GM12878 (cell line): ENCODE measurements at regions not wholly inside any gene's neighbourhood (a gene's known extent, or its start where the extent isn't known, plus 50 kb on each side); places are given as distances from the start of the nearest gene placed in this dataset.

Source experiments
- ATAC-seq: fragments of 200-7000 bp; cut with Tn5 transposase; 3 replicates; pipeline ENCODE4 v1.9.1; 2020; ENCODE audit warnings: mild to moderate bottlenecking, moderate library complexity
- BruUV-seq: library from RNA; stranded (reverse); fragments of 400-500 nt; replicated peaks from 2 replicates; lab custom pipeline; 2021; lab: Mats Ljungman, UMichigan
- CTCF ChIA-PET: fragments of 300-600 bp; sonication (Branson Sonifier 250); formaldehyde crosslinking; extraction: SDS; loops from one replicate; lab custom pipeline; 2021; ENCODE audit warnings: inconsistent platforms; lab: Yijun Ruan, JAX
- POLR2A ChIA-PET: fragments of 350-600 bp; formaldehyde crosslinking; extraction: SDS; loops from one replicate; lab custom pipeline; 2021; ENCODE audit warnings: inconsistent platforms; lab: Charles Lee
- RAD21 ChIA-PET: fragments of 300-600 bp; sonication (Branson Sonifier 250); formaldehyde crosslinking; loops from one replicate; lab custom pipeline; 2023; ENCODE audit warnings: antibody characterized with exemption; ENCODE audit not compliant: unreplicated experiment; lab: Charles Lee
- SMC1A ChIA-PET: fragments of 300-600 bp; sonication (Branson Sonifier 250); formaldehyde crosslinking; loops from one replicate; lab custom pipeline; 2023; ENCODE audit not compliant: unreplicated experiment, uncharacterized antibody; lab: Charles Lee
- DNase-seq: peaks from one replicate; pipeline ENCODE4 v3.0.0-alpha.2; 2011; ENCODE audit warnings: low read depth, low spot score
- FAIRE-seq: peaks from 3 replicates; lab custom pipeline; 2011; peaks lifted over from hg19 to GRCh38; lab: Jason Lieb, UNC
- H2AFZ ChIP-seq: 2 replicates; pipeline ENCODE4 v1.6.0; 2011; ENCODE audit warnings: low read depth, low read length, control low read depth; ENCODE audit not compliant: control insufficient read depth
- H3K27ac ChIP-seq: 2 replicates; pipeline ENCODE4 v1.5.1; 2011; ENCODE audit warnings: control low read depth; ENCODE audit not compliant: control insufficient read depth, insufficient read depth
- H3K27me3 ChIP-seq, 2 experiments: replicated peaks in 1 of 2; 2 replicates each; pipeline versions ENCODE4 v1.6.0 to v1.6.1; 2011; ENCODE audit warnings: low read length in 1 of 2; ENCODE audit not compliant: control insufficient read depth in 2 of 2, insufficient read depth in 2 of 2
- H3K36me3 ChIP-seq, 2 experiments: 2 replicates each; pipeline ENCODE4 v1.5.1; 2011; ENCODE audit warnings: low read length in 1 of 2; ENCODE audit not compliant: control insufficient read depth in 2 of 2, insufficient read depth in 2 of 2
- H3K4me1 ChIP-seq: 2 replicates; pipeline ENCODE4 v1.6.1; 2011; ENCODE audit warnings: mild to moderate bottlenecking, low read length, moderate library complexity, mixed read lengths; ENCODE audit not compliant: control insufficient read depth, insufficient read depth
- H3K4me2 ChIP-seq: 2 replicates; pipeline ENCODE4 v1.6.0; 2011; ENCODE audit warnings: control low read depth; ENCODE audit not compliant: control insufficient read depth, insufficient read depth
- H3K4me3 ChIP-seq: fragments of 200-600 bp; sonication (generic); 2 replicates; pipeline ENCODE4 v1.5.1; 2016
- H3K79me2 ChIP-seq: 2 replicates; pipeline ENCODE4 v1.6.0; 2011; ENCODE audit warnings: low read length; ENCODE audit not compliant: control insufficient read depth, insufficient read depth
- H3K9ac ChIP-seq: 2 replicates; pipeline ENCODE4 v1.8.0; 2011; ENCODE audit warnings: low read length, control low read depth, mixed read lengths; ENCODE audit not compliant: control insufficient read depth, insufficient read depth
- H3K9me3 ChIP-seq: replicated peaks from 3 replicates; pipeline ENCODE4 v1.5.1; 2011; ENCODE audit warnings: mild to moderate bottlenecking, low read length; ENCODE audit not compliant: control insufficient read depth, insufficient read depth
- H4K20me1 ChIP-seq: 2 replicates; pipeline ENCODE4 v1.6.0; 2011; ENCODE audit not compliant: control insufficient read depth, insufficient read depth
- BCL11A ChIP-seq: IDR thresholded peaks from 2 replicates; pipeline ENCODE4 v1.6.1; 2011; ENCODE audit warnings: low read depth, low read length
- FOXK2 ChIP-seq: fragments of 450-650 bp; IDR thresholded peaks from 2 replicates; pipeline ENCODE4 v1.6.1; 2017; ENCODE audit warnings: mild to moderate bottlenecking, moderate library complexity
- PBX3 ChIP-seq: IDR thresholded peaks from 2 replicates; pipeline ENCODE4 v1.6.1; 2011; ENCODE audit warnings: mild to moderate bottlenecking, low read depth, low read length, moderate library complexity; ENCODE audit not compliant: insufficient replicate concordance
- PKNOX1 ChIP-seq: fragments of 450-650 bp; IDR thresholded peaks from 2 replicates; pipeline ENCODE4 v1.6.1; 2016; ENCODE audit warnings: mild to moderate bottlenecking
- PRDM15 ChIP-seq: fragments of 450-650 bp; formaldehyde crosslinking; IDR thresholded peaks from 2 replicates; pipeline ENCODE4 v1.4.0; 2020; ENCODE audit warnings: mild to moderate bottlenecking, moderate library complexity
- RB1 ChIP-seq: fragments of 450-650 bp; formaldehyde crosslinking; IDR thresholded peaks from 2 replicates; pipeline ENCODE4 v1.6.1; 2017; ENCODE audit warnings: mild to moderate bottlenecking, borderline replicate concordance
- RBBP5 ChIP-seq: fragments of 200-600 bp; sonication (generic); conservative IDR thresholded peaks from 2 replicates; pipeline ENCODE4 v1.6.1; 2016
- RFX5 ChIP-seq: IDR thresholded peaks from 2 replicates; pipeline ENCODE4 v1.6.1; 2011; ENCODE audit warnings: low read depth, low read length, improper control_type of control experiment
- SP1 ChIP-seq: IDR thresholded peaks from one replicate; pipeline ENCODE4 v1.6.1; 2011; ENCODE audit warnings: low read depth, low read length
- SPI1 ChIP-seq: IDR thresholded peaks from 2 replicates; pipeline ENCODE4 v1.6.1; 2011; ENCODE audit warnings: low read depth, mild to moderate bottlenecking, low read length, moderate library complexity, borderline replicate concordance; ENCODE audit not compliant: insufficient read depth
- STAT1 ChIP-seq: fragments of 450-650 bp; conservative IDR thresholded peaks from 2 replicates; pipeline ENCODE4 v1.6.1; 2014; ENCODE audit warnings: antibody characterized with exemption, mild to moderate bottlenecking
- ZNF384 ChIP-seq: IDR thresholded peaks from 2 replicates; pipeline ENCODE4 v1.6.1; 2012; ENCODE audit warnings: low read depth, mild to moderate bottlenecking, low read length, improper control_type of control experiment, borderline replicate concordance
- ZZZ3 ChIP-seq: IDR thresholded peaks from 2 replicates; pipeline ENCODE4 v1.6.1; 2011; ENCODE audit warnings: low read depth; ENCODE audit not compliant: control insufficient read depth, insufficient read length
- in situ Hi-C: fragments of 300-500 bp; cut with MboI; formaldehyde crosslinking; loops from 9 replicates; pipeline ENCODE4 v1.14.3; 2018; ENCODE audit warnings: mixed read lengths
- intact Hi-C: fragments of 100-400 bp; cut with micrococcal nuclease; formaldehyde crosslinking; loops from one replicate; pipeline ENCODE4 v1.14.2; 2022; ENCODE audit not compliant: unreplicated experiment

- TF ChIP-seq PRDM15 (CRISPR knock-in tag), result no peak
- no peak for TF ChIP-seq SP1
- TF ChIP-seq RFX5, result no peak
- no peak for TF ChIP-seq BCL11A
These were observed 201.1 kb upstream of the CHD1 start (continued) for GRCh38 chr5:99129768-99130501.

- ChIA-PET SMC1A (interaction anchor here (0.6 to 1.9 kb wide), 3 partner anchors 15 to 1127 kb away, joined by 3 to 7 read pairs (median 3); no protein-coding TSS in a partner anchor), CTCF (interaction anchor here (1.1 to 1.4 kb wide), 2 partner anchors 9 to 19 kb away, joined by 3 to 5 read pairs; no protein-coding TSS in a partner anchor), RAD21 (no interaction called here)
These were observed 194.2 kb upstream of the CHD1 start for GRCh38 chr5:99122976-99123375.

More at GRCh38 chr5:99122976-99123375, 194.2 kb upstream of the CHD1 start:
- no peaks in the 10 kb centered on the region for H3K79me2 ChIP-seq
- no peak for DNase-seq
- POLR2A ChIA-PET, result no interaction called here
- H2AFZ ChIP-seq, result no peak overlapping the region
- H4K20me1 ChIP-seq, result no peaks in the 10 kb centered on the region
- in situ Hi-C loops, result no loop called here
- TF ChIP-seq RB1 (no peak), PKNOX1 (no peak), SPI1 (no peak), RBBP5 (no peak), FOXK2 (no peak), ZNF384 (no peak), STAT1 (no peak), ZZZ3 (no peak), PBX3 (no peak)
- no peak overlapping the region for H3K4me3 ChIP-seq
- H3K4me1 ChIP-seq, result no peaks in the 10 kb centered on the region
- H3K4me2 ChIP-seq, result no peak overlapping the region
- H3K27ac ChIP-seq, result no peak overlapping the region
- no peak overlapping the region for H3K9ac ChIP-seq
- no peak for FAIRE-seq
- H3K36me3 ChIP-seq, result no peaks in the 10 kb centered on the region
- no peaks in the 10 kb centered on the region for H3K9me3 ChIP-seq
- intact Hi-C loops, result no loop called here
- no peaks in the 10 kb centered on the region for H3K27me3 ChIP-seq
- BruUV-seq, result no TSS peak
- no peak for ATAC-seq
